HG03139 (cell line): ENCODE measurements at regions not wholly inside any gene's neighbourhood (a gene's known extent, or its start where the extent isn't known, plus 50 kb on each side); places are given as distances from the start of the nearest gene placed in this dataset.

Experiments used
- ATAC-seq: cut with Tn5 transposase; IDR thresholded peaks from one replicate; pipeline ENCODE4 v1.9.1; 2021; ENCODE audit not compliant: unreplicated experiment

- ATAC-seq, result no peak
These were observed 51.1 kb downstream of the HYCC1 start for GRCh38 chr7:22962775-22963350.

GRCh38 chr7:22958742-22959141 lies 55.2 kb downstream of the HYCC1 start:
- no peak for ATAC-seq

DNA sequence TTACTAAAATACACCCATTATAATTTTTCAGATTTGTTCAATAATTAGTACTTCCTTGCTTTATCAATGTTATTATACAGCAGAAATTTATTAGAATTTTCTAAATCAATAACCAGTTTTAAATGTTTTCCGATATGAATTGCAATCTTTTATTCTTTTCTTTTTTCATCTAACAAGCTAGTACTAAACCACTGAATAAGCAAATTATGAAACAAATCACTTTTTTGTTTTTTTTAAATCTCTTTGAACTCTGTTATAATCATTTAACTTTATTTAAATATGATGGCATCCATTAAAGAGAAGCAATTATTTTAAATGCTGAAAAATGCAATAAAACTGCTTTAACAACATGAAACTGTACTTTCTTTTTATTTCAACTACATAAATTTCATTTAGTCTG lies 59.7 kb downstream of the HYCC1 start:
- no peak for ATAC-seq

- ATAC-seq, result no peak
These were observed 61.5 kb downstream of the HYCC1 start for GRCh38 chr7:22952306-22953015.

- no peak for ATAC-seq
These were observed 64.0 kb downstream of the HYCC1 start for GRCh38 chr7:22949944-22950343.

DNA sequence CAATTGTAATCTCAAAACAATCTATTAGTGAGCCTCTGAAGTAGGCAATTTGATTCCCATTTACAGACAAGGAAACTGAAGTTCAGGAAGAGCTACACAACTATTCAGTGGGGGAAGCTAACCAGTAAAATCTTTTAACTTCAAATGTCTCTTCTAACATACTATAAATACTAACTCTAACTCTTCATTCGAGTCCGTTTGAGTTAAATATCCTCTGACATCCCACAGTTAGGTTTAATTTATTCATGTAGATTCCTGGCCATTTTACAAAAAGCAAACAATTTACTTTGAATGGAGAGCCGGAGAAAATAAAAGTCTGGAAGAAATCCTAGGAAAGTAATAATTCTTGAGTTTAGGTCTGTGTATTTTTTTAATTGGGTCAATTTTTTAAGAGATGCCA lies 64.7 kb downstream of the HYCC1 start:
- no peak for ATAC-seq

GRCh38 chr7:22948770-22949169 lies 65.2 kb downstream of the HYCC1 start:
- no peak for ATAC-seq

DNA sequence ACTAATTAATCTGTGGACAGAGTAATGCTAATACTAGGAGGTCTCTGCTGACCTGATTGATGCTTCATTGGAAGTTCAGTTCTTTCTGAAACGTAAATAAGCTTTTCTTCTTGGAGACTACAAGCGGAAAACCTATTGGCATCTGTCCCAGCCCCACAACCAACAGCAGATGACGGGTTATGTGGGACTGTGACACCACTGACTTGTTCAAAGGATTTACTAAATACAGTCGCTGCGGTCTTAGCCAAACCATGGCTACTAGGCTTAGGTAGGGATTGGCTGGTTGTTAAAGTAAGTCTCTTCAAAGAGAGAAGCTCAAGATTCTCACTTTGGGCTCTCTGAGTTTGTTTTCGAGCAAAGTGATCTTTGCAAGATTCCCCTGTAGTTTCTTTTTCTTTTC lies 68.3 kb downstream of the HYCC1 start:
- ATAC-seq, result no peak

DNA sequence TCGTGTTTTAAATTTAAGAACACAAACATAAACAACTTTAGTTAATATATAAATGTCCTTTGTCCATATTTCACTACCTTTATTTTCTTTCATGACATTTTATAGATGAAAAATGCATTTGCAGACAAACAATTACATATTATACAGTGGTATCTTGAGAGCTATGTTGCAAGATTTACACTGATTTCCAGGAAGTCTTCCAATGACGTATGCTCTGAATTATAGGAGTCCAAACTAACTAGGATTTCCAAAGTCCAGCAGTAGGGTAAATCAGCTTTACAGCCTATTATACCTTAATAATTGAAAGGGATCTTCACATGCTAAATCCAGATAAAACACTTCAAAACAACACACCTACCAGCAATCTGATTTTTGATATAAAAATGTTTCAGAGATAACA lies 69.4 kb downstream of the HYCC1 start:
- no peak for ATAC-seq

- no peak for ATAC-seq
These were observed 69.9 kb downstream of the HYCC1 start for GRCh38 chr7:22944022-22944421.

DNA sequence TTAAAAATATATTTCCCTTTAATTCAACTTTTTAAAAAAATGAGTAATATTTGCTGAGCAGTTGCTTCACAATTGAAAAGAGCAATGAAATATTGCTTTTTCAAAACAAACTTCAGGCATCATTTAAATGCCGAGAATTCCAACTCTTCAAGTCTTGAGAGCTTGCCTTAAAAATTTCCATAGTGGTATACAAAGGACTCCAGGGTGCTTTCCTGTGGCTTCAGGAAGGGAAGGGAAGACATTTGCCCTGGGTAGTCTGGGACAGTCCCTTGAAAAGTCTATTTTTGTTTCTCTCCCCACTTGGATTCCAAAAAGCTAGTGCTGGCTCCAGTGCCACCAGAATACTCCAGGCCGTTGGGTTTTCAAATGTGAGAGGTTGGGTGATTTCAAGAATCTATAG lies 71.7 kb downstream of the HYCC1 start:
- ATAC-seq, result no peak

DNA sequence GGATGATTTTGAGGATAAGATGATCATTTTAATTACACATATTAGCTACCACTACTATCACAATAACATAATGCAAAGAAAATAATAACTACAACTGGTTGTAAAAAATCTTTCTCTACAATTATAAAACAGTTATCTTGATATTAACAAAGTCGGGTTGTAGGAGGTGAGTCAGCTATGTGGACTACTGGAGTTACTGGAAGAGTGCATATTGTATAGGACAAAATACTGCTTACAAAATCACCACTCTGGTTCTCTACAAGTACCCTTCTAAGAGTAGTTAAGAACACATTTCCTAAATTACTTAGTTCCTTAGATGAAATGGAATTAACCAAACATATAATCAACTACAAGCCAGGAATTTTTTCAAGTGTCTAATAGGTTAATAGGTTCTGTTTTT lies 74.1 kb downstream of the HYCC1 start:
- ATAC-seq, result no peak

DNA sequence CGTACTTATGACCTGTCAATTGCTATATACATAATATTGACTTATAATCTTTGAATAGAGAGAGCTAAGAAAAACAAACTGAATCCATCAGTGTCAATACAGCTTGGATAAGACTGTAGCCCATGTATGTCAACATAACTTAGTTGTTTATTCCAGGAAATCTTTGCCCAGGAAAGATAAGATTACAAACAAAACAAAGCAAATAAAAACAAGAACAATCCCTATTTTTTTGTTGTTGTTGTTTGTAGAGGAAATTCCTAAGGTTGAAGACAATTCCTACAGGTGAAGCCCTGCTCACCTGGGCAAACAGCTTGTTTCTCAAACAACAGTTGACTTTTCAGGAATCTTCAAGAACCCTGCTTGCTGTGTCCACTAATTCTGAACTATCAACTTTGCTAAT lies 76.0 kb downstream of the HYCC1 start:
- ATAC-seq, result no peak

- no peak for ATAC-seq
These were observed 77.7 kb downstream of the HYCC1 start for GRCh38 chr7:22936246-22936645.

DNA sequence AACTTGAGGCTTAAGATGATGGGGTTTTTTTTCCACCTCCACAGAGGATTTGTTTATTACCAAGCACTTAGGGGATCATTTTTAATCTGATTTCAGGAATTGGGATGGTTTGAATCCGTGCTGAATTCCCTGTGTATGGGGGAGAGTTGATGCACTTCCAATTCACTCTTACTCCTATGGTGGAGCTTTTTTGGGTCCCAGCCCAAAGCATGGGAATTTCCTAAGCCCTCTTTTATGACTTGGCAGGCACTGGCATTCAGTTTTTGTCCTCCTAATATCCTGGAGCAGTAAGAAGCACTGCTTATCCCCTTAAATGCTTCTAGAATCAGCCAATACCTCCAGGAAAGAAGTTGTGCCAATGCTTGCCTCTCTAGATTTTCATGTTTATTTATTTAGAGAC lies 78.7 kb downstream of the HYCC1 start:
- no peak for ATAC-seq

DNA sequence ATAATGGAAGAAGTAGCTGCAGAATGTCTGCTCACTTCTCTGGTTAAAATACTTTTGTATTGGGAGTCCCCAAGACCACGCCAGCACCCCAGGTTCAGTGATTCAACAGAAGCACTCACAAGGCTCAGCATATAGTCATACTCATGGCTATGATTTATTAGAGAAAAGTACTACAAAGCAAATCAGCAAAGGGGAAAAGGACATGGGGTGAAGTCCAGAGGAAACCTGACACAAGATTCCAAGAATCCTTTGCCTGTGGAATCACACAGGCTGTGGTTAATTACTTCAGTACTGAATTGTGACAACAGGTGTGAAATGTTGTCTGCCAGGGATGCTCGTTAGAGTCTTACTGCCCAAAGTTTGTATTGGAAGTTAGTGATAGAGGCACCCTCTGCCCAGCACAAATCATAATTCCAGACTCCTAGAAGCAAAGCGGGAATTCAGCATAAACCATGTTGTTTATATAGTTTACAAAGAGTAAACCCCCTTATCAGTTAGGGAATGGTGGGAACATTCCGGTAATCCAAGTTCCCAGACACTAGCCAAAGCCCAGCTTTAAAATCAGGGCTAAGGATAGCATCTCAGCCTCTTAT lies 79.4 kb downstream of the HYCC1 start:
- no peak for ATAC-seq

DNA sequence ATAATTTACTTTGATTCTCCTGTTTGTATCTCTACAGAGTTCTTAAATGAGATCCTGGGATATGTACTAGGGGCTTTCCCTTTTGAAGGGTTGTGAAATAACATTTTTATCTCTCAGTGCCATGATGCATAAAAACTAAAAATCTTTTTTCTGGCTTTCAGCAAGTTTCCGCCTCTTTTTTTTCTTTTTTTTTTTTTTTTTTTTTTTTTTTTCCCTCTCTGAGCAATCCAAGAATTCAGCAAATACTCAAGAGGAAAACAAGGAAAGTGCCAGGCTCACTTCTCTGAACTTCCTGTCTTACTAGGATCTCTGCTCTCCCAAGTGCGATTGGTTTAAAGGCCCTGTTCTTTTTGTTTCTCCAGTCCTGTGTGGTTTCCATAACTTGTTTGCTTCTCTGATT lies 79.9 kb downstream of the HYCC1 start:
- no peak for ATAC-seq

GRCh38 chr7:22932896-22933295 lies 81.0 kb downstream of the HYCC1 start:
- ATAC-seq, result no peak

DNA sequence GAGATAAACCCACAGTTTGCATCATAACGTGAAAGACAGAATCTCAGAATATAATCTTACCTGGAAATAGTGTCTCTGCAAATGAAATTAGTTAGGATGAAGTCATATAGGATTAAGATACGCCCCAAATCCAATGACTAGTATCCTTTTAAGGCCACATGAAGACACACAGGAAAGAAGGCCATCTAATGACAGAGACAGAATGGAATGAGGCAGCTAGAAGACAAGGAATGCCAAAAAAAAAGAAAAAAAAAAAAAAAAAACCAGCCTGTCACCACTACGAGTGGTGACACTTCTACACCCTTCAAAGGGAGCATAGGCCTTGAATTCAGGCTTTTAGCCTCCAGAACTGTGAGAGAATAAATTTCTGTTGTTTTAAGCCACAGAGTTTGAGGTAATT lies 82.9 kb downstream of the HYCC1 start:
- ATAC-seq, result no peak

DNA sequence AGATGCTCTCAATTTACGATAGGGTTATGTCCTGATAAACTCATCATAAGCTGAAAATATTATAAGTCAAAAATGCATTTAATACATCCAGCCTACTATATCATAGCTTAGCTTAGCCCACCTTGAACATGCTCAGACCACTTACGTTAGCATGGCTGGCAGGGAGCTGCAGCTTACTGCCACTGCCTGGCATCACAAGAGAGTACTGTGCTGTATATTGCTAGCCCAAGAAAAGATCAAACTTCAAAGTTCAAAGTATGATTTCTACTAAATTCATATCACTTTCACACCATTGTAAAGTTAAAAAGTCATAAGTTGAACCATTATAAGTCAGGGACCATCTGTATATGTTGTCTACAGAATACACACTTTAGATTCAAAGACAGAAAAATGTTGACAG lies 91.6 kb downstream of the HYCC1 start:
- ATAC-seq, result no peak

DNA sequence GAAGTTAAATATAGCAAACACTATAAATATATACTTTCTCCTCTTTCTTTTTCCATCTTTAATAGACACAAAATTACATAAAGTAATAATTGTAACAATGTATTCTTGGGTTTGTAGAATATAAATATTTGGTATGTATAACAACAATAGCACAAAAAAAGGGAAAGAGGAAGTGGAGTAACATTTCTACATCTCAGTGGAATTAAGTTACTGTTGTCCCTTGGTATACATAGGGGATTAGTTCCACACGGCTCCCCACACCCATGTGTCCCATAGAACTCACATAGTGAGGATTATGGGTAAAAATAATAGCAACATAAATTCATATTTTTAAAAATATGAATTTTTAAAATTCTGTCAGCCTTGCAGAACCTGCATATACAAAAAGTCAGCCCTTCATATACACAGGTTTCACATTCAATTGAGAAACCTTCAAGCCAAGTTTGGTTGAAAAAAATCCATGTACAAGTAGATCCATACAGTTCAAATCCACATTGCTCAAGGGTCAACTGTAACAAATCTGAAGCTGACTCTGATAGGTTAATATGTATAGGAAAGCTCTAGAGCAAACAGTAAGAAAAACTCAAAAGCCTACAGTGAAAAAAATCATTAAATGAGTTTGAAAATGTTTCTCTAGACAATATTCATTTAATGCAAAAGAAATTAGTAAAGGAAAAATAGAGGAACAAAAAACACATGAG lies 92.4 kb downstream of the HYCC1 start:
- ATAC-seq, result no peak

- ATAC-seq, result no peak
These were observed 93.3 kb downstream of the HYCC1 start for GRCh38 chr7:22920672-22921071.
